ENCODE measurements at regions not wholly inside any gene's neighbourhood (a gene's known extent, or its start where the extent isn't known, plus 50 kb on each side); places are given as distances from the start of the nearest gene placed in this dataset.

GRCh38 chr1:244106837-244107493 lies 55.9 kb downstream of the ZBTB18 start:
- no peak for TF ChIP-seq CTCF (IDR thresholded peaks at IDR 0.05)
- TF ChIP-seq POLR2A (IDR thresholded peaks at IDR 0.05) = no peak

All from vagina (tissue), 2 donors.